Natural killer cell (primary cell): ENCODE measurements at regions not wholly inside any gene's neighbourhood (a gene's known extent, or its start where the extent isn't known, plus 50 kb on each side); places are given as distances from the start of the nearest gene placed in this dataset.

Experiments
- ATAC-seq, 3 donors: fragments of 150-1000 bp in 2 of 3; fragments of 200-7000 bp in 1 of 3; cut with Tn5 transposase; 1 replicate in 1 of 3; 2 replicates in 2 of 3; pipeline ENCODE4 v1.10.0; 2021; ENCODE audit warnings: mild to moderate bottlenecking in 2 of 3, moderate library complexity in 2 of 3
- DNase-seq, 2 donors: peaks; one replicate each; pipeline versions ENCODE4 v3.0.0 to v3.0.0-alpha.2; 2013 to 2021; ENCODE audit warnings: mixed read lengths in 1 of 2
- H3K27ac ChIP-seq: one replicate; pipeline ENCODE4 v1.5.1; 2013; ENCODE audit warnings: mild to moderate bottlenecking, low read length
- H3K27me3 ChIP-seq: one replicate; pipeline ENCODE4 v1.6.1; 2013; ENCODE audit warnings: low read length; ENCODE audit not compliant: control insufficient read depth, insufficient read depth
- H3K36me3 ChIP-seq: one replicate; pipeline ENCODE4 v1.6.1; 2013; ENCODE audit warnings: low read length; ENCODE audit not compliant: control insufficient read depth, insufficient read depth
- H3K4me1 ChIP-seq: one replicate; pipeline ENCODE4 v1.6.1; 2013; ENCODE audit warnings: low read length; ENCODE audit not compliant: control insufficient read depth, insufficient read depth
- H3K4me3 ChIP-seq: one replicate; pipeline ENCODE4 v1.5.1; 2013; ENCODE audit warnings: low read length
- H3K9me3 ChIP-seq: one replicate; pipeline ENCODE4 v1.6.1; 2013; ENCODE audit warnings: low read length; ENCODE audit not compliant: control insufficient read depth, insufficient read depth
- H3K27ac Mint-ChIP-seq, 2 donors: one replicate each; pipeline ENCODE4 v1.8.0; 2022; ENCODE audit warnings: mild to moderate bottlenecking in 2 of 2, mixed read lengths in 2 of 2, moderate library complexity in 1 of 2
- H3K27me3 Mint-ChIP-seq, 2 donors: one replicate each; pipeline ENCODE4 v1.8.0; 2022; ENCODE audit warnings: low read depth in 2 of 2, mixed read lengths in 2 of 2
- H3K36me3 Mint-ChIP-seq: one replicate; pipeline ENCODE4 v1.8.0; 2022; ENCODE audit warnings: mixed read lengths
- H3K4me1 Mint-ChIP-seq, 2 donors: one replicate each; pipeline ENCODE4 v1.8.0; 2022; ENCODE audit warnings: mixed read lengths in 2 of 2
- H3K4me3 Mint-ChIP-seq: one replicate; pipeline ENCODE4 v1.8.0; 2022; ENCODE audit warnings: mild to moderate bottlenecking, moderate library complexity, mixed read lengths
- H3K9me3 Mint-ChIP-seq, 2 donors: one replicate each; pipeline ENCODE4 v1.8.0; 2022; ENCODE audit warnings: mixed read lengths in 2 of 2
- WGBS: methylation state at CpG from one replicate; pipeline ENCODE4 v1.1.7; 2013; ENCODE audit warnings: missing lambda C conversion rate; ENCODE audit not compliant: insufficient coverage; 5-methylcytosine and 5-hydroxymethylcytosine counted together
- intact Hi-C: fragments of 100-400 bp; cut with micrococcal nuclease; formaldehyde crosslinking; loops from one replicate; pipeline ENCODE4 v1.14.2; 2022
- TF ChIP-seq, protein P1 (sequence below): fragments of 200-600 bp; IDR thresholded peaks from one replicate; pipeline ENCODE4 v1.8.0; 2022; ENCODE audit warnings: antibody characterized with exemption

- Mint-ChIP-seq H3K4me3 (no peak overlapping the region), H3K27me3 (no peaks in the 10 kb centered on the region), H3K27ac (no peak overlapping the region), H3K4me1 (no peaks in the 10 kb centered on the region), H3K9me3 (peaks cover 4 to 11% of the 10 kb centered on the region in 2 donors), H3K36me3 (no peaks in the 10 kb centered on the region)
- Histone ChIP-seq H3K27me3 (no peaks in the 10 kb centered on the region), H3K4me1 (no peaks in the 10 kb centered on the region), H3K27ac (no peak overlapping the region), H3K36me3 (no peaks in the 10 kb centered on the region), H3K9me3 (no peaks in the 10 kb centered on the region), H3K4me3 (no peak overlapping the region)
- 86% methylated on average over 2 of the region's 3 CpGs for WGBS
- TF ChIP-seq, protein P1, sequence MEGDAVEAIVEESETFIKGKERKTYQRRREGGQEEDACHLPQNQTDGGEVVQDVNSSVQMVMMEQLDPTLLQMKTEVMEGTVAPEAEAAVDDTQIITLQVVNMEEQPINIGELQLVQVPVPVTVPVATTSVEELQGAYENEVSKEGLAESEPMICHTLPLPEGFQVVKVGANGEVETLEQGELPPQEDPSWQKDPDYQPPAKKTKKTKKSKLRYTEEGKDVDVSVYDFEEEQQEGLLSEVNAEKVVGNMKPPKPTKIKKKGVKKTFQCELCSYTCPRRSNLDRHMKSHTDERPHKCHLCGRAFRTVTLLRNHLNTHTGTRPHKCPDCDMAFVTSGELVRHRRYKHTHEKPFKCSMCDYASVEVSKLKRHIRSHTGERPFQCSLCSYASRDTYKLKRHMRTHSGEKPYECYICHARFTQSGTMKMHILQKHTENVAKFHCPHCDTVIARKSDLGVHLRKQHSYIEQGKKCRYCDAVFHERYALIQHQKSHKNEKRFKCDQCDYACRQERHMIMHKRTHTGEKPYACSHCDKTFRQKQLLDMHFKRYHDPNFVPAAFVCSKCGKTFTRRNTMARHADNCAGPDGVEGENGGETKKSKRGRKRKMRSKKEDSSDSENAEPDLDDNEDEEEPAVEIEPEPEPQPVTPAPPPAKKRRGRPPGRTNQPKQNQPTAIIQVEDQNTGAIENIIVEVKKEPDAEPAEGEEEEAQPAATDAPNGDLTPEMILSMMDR, result no peak
- DNase-seq (no peak), ATAC-seq (no peak)
- intact Hi-C loops, result no loop called here
These were observed 990.7 kb downstream of the SORCS1 start for GRCh38 chr10:106173838-106174237.

DNA sequence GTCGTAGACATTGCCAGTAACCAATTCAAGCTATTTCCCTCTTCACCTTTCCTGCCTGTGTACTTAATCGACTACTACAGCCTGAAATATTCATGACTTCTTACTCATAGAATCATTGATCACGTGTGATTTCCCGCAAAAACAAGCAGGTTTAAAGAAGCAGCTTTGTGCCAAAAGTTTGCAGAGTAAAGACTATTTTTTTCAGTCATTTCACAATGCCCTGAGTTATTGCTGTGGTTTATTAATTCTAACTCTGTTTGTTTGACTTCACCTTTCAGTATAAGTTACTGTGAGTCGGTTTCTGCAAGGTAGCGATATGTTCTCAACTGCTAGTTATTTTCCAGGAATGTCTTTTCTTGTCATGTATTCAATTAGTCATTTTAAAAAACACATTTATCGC is 995.3 kb downstream of the SORCS1 start:
- ATAC-seq (no peak), DNase-seq (no peak)
- Mint-ChIP-seq H3K27me3 (no peaks in the 10 kb centered on the region), H3K36me3 (no peaks in the 10 kb centered on the region), H3K9me3 (peaks cover 6 to 10% of the 10 kb centered on the region in 2 donors), H3K4me3 (no peak overlapping the region), H3K4me1 (no peaks in the 10 kb centered on the region), H3K27ac (no peak overlapping the region)
- no peak overlapping the region for H3K4me3 ChIP-seq
- H3K36me3 ChIP-seq, result no peaks in the 10 kb centered on the region
- H3K4me1 ChIP-seq, result no peaks in the 10 kb centered on the region
- no peak overlapping the region for H3K27ac ChIP-seq
- 73% methylated on average over 6 of the region's 7 CpGs for WGBS
- no peaks in the 10 kb centered on the region for H3K9me3 ChIP-seq
- no peaks in the 10 kb centered on the region for H3K27me3 ChIP-seq
- TF ChIP-seq, protein P1, result no peak
- intact Hi-C loops, result no loop called here

DNA sequence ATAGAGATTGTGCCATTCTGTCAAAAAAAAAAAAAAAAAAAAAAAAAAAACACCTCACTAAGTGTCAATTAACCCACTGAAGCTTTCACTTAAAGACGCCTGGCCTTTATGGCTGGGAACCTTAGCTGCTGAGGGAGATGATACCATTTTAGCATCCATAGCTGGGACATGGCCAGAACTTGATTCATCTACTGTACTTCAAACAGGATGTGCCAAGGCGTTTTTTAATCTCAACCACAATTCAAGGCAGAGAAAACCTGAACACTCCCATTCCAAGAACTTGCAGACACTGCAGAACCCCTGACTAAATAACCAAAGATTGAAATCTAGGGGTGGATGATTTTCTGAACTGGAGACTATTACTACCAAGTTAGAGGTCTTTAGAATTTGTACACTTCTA is 996.6 kb downstream of the SORCS1 start:
- Histone ChIP-seq H3K27me3 (no peaks in the 10 kb centered on the region), H3K27ac (no peak overlapping the region), H3K36me3 (no peaks in the 10 kb centered on the region), H3K4me3 (no peak overlapping the region), H3K9me3 (no peaks in the 10 kb centered on the region), H3K4me1 (no peaks in the 10 kb centered on the region)
- Mint-ChIP-seq H3K36me3 (peaks cover 5% of the 10 kb centered on the region), H3K9me3 (peaks cover 4 to 9% of the 10 kb centered on the region in 2 donors), H3K27ac (no peak overlapping the region), H3K4me3 (no peak overlapping the region), H3K27me3 (no peaks in the 10 kb centered on the region), H3K4me1 (no peaks in the 10 kb centered on the region)
- no peak for DNase-seq
- ATAC-seq, result no peak
- TF ChIP-seq, protein P1, result no peak
- intact Hi-C loops, result no loop called here
- WGBS, result 38% methylated on average over 2 of the region's 2 CpGs

- H3K27ac ChIP-seq, result no peak overlapping the region
- H3K4me1 ChIP-seq, result no peaks in the 10 kb centered on the region
- H3K27me3 Mint-ChIP-seq, result no peaks in the 10 kb centered on the region
- no peak overlapping the region for H3K27ac Mint-ChIP-seq
- no peak for ATAC-seq
- H3K4me3 ChIP-seq, result no peak overlapping the region
- H3K9me3 Mint-ChIP-seq, result peaks cover 6 to 7% of the 10 kb centered on the region in 2 donors
- H3K36me3 Mint-ChIP-seq, result peaks cover 11% of the 10 kb centered on the region
- DNase-seq, result no peak
- no peaks in the 10 kb centered on the region for H3K4me1 Mint-ChIP-seq
- no peak overlapping the region for H3K4me3 Mint-ChIP-seq
- no peaks in the 10 kb centered on the region for H3K27me3 ChIP-seq
- TF ChIP-seq, protein P1, result no peak
- intact Hi-C loops, result no loop called here
- 90% methylated on average over 4 of the region's 4 CpGs for WGBS
- H3K9me3 ChIP-seq, result peaks cover 3% of the 10 kb centered on the region
- H3K36me3 ChIP-seq, result no peaks in the 10 kb centered on the region
These were observed 1006.3 kb downstream of the SORCS1 start for GRCh38 chr10:106158241-106158640.
